ENCODE measurements at regions not wholly inside any gene's neighbourhood (a gene's known extent, or its start where the extent isn't known, plus 50 kb on each side); places are given as distances from the start of the nearest gene placed in this dataset.

DNA sequence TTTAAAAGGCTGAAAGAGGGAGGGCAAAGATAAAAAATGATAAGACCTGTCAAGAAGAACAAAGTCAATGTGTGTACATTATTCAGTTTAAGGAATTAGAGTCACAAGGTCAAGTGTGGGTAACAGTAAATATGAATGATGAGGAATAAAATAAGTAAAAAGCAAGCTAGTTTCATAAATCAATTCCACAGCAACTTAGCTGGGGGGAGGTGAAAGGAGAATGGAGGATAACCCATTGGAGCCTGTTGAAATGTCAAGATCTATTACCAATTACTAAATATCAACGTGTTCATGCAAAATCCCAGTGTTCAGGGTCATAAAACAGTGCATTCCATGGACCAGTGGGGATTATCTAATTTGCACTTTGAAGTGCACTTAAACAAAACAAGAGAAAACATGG lies 242.9 kb downstream of the TBX18 start:
- DNase-seq, result peak in 1 of 3 experiments; percentile 29

DNA sequence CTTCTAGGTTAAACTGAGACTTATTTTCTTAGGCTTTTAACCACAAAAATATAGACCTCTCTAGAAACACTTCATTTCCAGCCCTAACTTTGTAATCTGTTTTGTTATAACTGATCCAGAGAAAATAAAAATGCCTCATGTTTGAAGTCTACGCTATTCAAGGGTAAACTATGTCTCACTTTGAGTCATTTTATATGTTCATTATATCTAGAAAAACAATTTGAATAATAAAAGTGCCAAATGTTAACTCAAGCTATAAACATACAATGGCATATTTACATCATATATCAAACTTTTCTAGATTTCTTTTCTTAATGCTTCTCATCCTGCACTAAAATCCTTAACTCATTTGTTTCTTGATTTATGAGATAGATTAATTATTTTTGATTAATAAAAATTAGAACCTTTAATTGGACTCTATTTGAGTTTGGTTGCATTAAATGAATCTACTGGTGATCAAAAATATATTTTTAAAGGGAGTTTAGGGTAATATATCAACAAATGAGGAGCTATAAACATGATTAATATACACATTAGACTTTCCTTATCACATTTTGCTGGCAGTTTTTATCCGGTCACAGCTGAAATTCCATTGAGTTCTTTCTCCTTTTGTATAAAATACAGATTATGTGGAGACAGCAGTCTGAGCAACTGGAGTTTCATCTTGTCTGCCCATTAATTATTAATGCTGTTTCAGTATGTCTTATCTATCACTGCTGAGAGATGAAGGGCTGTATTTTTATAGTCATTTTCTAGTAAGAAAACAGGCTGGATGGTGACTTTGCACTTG lies 246.5 kb downstream of the TBX18 start:
- no peak for DNase-seq

DNA sequence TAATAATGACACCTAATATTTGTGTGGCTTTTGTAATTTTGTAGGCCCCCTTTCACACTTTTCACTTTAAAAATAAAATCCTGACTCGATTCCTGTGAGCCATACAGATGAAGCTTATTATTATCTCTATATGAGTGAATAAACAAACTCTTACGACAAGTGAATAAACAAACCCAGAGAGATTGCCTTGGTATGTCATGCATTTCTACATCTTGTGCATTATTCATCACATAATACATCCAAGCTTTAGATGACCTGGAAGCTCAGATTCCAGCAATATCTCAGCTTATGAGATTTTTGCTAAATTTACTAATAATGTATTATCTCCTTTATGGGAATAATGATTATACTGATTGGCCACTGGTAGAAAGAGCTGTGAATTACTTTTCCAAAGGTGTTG lies 248.2 kb downstream of the TBX18 start:
- DNase-seq, result no peak

DNA sequence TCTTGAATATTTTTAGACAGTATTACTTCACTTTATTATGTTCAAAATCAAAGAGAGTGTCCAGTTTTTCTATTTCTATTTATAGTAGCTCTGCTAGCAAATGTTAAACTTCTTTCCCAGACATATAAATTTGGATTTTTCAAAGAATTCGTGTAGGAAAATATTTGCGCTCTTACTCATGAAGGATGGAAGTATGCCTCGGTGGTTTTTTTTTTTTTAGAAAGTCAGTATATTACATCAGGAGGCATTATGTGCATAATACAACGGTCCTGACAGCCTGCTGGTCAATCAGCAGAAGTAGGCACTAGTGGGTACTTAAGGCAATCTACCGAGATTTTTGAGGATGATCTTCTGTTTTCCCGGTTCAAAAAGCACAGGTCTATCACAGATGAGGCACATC lies 249.3 kb downstream of the TBX18 start:
- DNase-seq, result no peak

DNA sequence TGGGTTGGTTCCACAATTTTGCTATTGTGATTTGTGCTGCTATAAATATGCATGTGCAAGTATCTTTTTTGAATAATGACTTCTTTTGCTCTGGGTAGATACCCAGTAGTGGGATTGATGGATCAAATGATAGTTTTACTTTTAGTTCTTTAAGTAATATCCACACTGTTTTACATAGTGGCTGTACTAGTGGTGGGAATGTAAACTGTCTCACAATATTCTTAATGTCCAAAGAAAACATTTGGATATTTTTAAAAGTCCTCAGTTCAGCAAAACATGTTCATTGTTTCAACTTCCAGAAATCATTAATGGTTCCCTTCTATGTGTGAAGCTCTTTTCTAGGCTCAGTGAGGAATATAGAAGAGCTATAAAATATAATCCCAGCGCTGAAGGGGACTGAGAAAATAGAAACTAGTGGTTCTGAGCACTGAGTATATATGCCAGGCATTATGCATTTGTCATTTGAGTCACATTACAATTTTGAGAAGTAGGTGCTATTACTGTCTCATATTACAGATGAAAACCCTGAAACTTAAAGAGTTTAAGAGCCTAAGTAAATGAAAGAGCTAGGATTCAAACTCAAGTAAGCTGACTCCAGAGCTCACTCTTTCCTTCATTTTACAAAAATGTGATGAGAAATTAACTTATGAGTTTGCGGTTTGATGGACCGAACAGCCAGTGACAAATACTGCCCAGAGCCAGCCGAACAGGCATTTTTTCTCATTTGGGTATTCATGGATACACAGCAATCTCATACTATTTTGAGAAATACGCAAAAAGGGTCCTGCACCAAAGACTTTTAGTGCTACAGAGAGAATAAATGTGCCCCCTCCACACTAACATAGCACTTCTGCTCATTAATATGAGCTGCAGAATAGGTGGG lies 250.1 kb downstream of the TBX18 start:
- no peak for DNase-seq

DNA sequence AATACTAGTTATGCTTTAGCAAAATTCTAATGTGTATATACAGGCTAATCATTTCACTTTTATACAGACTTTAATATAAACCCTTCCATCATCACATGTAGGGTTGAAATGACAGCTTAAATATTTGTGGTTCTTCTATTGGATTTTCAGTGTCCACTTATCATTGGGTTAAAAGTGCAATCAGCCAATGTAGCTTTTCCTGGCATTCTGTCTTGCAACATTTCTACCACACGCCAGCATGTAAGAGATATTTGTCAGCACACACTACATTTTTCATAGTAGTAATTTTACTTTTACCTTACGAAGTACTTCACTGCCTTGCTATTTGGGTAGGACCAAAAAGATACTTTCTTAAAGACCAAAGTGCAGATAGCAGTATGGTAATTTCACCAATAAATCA lies 252.0 kb downstream of the TBX18 start:
- DNase-seq, result no peak

DNA sequence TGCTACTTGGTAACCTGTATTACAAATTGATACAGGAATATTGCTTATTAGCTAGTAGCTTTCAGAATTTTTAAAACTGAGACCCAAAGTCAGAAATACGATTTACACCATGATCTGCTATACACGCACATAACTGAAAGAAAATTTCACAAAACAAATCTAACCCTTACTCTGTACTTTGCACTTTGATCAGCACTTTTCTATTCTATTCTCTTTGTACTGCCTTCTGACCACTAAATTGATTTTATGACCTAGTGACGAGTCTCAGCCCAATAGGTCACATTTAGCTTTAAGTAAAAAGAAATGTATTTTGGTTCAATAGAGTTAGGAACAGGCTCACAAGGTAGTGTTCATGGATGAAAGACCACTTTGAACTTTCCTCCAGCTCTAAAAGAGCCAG lies 252.5 kb downstream of the TBX18 start:
- DNase-seq, result no peak

DNA sequence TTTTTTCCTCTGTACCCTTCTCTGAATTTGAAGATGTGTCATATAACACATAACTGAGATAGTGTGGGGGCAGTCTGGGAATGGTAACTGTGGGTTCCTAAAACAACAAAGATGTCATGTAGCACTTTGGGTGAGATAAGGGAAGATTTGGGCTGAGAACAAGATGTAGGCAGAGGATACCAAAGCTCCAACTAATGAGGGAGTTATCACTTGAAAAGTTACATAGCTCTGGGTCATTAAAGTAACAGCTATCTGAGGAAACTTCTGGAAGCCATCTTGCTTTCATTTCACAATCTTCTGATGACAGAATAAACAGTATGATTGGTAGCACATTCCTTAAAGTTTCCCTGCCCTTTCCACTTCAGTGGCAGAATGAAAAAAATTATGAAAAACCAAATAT lies 255.4 kb downstream of the TBX18 start:
- no peak for DNase-seq

DNA sequence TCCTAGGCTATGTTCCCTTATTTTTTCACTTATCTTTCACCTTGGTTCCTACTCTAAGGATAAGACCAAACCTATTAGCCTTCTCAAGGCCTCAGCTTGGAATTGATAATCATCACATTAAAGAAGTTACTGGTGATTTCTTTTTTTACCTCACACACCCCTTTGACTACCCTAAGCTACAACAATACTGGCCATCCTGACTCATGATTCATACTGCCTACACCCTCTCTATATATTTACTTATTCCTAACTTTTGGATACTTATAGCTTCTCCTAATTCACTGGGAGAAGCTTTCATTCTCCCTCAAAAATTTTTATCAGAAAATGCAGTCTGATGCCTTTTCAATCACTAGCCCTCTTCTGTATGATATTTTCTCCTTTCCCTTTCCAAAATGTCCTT lies 256.1 kb downstream of the TBX18 start:
- DNase-seq, result no peak

DNA sequence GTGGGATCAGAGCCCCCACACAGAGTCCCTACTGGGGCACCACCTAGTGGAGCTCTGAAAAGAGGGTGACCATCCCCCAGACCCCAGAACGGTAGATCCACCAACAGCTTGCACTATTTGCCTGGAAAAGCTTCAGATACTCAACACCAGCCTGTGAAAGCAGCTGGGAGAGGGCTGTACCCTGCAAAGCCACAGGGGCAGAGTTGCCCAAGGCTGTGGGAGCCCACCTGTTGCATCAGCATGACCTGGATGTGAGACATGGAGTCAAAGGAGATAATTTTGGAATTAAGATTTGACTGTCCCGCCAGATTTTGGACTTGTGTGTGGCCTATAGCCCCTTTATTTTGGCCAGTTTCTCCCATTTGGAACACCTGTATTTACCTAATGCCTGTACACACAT lies 260.4 kb downstream of the TBX18 start:
- DNase-seq, result no peak

DNA sequence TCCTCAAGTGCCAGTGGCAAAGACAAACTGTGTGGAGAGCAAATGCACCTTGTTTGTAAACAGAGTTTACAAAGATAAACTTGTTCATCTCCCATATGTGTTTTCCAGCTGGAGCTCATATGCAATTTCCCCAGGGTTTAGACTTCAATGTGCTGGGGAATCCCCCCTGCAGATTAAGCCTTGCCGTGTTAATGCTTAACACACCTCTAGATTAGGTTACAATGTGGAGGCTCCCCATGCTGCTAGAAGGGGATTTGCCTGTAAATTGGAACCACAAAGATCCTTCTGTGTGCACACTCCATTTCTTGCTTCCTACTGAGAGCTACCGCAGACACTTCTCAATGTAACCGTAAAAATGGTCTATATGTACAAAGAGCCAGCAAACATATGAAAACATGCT lies 263.1 kb downstream of the TBX18 start:
- DNase-seq, result no peak

DNA sequence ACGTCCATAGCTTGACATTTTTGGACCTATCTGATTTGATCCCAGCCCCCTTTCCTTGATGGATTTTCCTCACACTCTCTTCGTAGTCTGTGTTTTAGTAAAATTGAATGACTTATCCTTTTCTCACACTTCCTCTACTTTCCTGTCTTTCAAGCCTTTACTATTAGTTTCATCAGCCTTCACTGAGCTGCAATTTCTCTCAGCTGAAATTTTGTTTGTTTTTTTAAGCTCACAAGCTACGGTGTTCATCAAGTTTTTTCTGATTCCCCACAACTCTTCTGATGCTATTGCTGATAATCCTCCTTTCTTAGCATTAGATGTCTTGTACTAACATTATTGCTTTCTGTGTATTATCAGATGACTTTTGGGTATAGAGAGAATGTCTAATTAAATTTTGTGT lies 263.7 kb downstream of the TBX18 start:
- DNase-seq, result no peak

DNA sequence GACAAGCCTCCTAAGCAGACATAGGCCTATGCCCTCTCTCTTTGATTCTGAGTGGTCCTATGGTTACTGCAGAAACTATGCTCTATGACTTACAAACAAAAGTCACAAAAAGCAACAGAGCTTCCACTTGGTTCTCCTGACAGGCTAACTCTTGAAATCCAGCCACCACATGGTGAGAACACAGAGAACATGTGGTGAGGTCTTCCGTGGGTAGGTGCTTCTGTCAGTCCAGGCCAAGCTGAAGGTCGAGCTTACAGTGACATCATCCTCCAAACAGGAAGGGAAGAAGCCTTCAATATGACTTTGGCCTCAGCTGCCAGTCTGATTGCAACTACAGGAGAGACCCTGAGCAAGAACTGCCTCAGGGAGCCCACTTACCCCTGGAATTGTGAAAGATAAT lies 265.5 kb downstream of the TBX18 start:
- no peak for DNase-seq

DNA sequence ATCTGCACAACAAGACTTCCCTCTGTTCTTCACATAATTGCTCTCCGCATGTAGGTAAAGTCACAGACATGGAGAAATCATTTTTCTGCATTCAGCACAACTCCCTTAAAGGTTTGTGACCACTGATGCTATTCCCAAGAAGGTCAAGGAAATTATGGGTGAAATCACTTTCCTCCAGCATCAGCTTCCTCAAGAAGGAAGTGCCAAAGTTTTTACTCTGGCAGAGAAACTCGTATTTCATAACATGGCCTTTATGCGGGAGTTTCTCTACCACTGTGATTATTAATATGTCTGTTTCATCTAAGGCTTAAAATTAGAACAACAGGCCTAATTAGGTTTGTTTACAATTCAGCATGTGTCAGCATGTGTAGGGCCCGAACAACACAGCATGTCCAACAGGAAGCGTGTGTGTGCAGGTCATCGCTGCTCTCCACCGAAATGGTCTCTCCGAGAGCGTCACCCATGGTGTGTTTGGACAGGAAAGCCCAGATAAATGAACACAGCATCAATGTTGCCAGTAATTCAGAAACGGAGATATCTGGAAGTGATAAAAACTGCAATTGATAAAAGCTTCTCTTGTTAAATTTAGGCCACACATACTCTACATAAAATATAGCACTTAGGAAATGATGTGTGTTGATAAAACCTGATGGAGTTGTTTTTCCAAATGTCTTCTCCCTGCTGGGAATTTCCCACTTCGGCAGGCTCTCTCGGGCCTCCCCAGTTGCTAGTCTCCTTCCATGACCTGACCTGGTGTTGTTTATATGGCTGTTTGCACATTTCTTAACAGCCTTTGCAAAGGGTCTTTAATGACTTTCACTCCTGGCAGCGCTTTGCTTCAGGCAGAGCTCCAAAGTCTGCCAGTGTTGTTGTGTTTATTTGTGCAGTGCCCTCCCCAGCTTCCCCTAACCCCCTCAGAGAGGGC lies 265.1 kb upstream of the CEP162 start:
- no peak for DNase-seq

DNA sequence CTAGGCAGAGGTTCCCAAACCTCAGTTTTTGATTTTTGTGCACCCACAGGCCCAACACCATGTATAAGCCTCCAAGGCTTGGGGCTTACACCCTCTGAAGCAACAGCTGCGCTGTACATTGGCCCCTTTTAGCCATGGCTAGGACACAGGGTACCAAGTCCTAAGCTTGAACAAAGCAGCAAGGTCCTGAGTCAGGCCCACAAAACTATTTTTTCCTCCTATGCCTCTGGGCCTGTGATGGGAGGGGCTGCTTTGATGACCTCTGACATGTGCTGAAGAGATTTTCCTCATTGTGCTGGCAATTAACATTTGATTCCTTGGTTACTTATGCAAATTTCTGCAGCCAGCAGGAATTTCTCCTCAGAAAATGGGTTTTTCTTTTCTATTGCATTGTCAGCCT lies 262.2 kb upstream of the CEP162 start:
- no peak for DNase-seq

DNA sequence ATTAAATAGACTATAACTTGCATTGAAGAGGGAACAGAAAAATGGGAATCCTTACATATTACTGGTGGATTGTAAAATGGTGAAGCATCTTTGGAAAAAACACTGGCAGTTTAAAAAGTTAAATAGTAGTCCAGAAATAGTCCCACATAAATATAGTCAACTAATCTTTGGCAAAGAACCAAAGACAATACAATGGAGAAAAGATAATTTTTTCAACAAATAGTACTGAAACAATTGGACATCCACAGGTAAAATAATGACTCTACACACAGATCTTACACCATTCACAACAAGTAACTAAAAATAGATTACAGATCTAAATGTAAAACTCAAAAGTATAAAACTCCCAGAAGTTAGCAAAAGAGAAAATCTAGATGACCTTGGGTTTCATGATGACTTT lies 259.1 kb upstream of the CEP162 start:
- no peak for DNase-seq

DNA sequence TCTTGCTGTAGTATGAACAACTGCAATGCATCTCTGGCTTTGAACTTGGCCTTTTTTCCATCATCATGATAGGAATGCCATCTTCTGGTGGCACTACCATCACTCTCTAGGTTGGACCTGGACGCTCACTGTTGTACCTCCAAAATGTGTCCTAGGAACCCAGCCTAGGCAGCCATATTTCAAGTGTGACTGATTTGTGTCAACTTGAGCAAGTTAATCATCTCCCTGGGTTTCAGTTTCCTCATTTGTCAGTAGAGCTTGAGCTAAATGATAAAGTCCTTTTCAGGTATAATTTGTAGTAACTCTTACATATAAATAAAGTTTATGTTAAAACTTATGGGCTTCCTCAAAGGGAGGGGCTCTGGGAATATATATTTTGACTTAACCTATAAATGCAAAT lies 241.7 kb upstream of the CEP162 start:
- no peak for DNase-seq

DNA sequence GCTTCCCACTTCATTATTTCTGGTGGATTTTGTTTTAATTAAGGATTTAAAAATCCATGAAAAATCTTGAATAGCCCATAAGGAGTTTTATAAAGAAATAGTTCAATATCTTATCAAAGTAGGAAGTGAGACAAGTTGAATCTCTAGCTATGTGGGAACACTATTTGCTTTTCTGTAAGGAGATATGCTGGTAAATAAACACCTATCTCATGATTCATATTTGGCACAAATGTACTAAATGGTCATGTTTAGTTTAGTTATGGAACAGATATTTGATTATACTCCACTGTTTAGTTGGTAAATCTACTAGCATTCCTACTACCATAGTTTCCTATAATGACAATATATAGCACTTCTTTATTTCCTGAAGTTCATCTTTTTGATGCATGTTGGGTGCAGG lies 239.9 kb upstream of the CEP162 start:
- DNase-seq, result no peak

DNA sequence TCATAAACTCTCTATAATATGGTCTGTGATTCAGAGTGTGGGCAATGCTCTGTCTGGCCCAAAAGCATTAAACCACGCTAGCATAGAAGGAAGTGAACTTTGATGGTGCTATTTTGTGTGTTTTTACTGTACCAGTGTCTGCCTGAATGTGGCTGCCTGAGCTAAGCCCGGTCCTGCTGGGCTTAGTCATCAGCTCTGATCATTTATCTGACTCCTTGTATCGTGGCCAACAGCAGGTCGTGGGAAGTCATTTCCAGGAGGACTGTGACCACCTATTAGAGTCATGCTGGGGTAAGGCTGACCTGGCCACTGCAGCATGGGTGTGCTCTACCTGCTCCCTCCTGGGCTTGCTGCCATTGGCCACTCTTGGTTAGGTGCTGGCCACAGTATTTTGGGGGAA lies 239.1 kb upstream of the CEP162 start:
- no peak for DNase-seq

DNA sequence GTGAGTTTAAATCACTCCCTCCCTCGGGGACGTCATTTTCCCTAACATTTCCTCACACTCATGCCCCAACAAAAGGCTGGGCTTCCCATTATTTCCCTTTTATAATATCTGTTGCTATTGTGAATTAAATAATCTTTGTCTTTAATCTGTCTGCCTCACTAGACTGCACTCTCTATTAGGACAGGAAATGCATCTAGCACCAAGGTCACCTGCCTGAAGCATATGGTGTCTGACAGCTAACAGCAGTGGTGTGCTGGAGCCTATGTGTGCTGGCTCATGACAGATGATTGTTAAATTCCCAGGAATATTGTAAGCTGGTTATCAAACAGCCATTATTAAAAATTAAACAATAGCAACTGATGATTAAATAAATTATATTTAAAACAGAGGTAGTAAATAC lies 237.0 kb upstream of the CEP162 start:
- no peak for DNase-seq

DNA sequence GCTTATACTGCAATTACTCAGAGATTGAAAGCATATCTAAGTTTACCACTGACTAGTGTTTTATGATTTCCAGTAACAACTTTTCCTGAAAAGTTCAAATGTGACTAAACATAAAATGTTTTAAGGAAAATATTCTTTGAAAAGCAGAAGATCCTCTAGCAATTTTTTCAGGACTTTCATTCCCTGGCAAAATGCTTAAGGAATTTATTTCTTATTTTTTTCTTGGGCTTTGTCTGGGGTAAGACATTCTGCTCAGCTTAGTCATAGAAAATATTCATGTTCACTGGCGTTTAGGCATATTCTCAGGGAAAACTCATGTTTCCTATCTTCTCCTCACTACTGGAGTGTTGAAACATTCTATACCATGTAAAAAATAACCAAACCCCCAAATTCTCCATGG lies 235.3 kb upstream of the CEP162 start:
- DNase-seq, result no peak

DNA sequence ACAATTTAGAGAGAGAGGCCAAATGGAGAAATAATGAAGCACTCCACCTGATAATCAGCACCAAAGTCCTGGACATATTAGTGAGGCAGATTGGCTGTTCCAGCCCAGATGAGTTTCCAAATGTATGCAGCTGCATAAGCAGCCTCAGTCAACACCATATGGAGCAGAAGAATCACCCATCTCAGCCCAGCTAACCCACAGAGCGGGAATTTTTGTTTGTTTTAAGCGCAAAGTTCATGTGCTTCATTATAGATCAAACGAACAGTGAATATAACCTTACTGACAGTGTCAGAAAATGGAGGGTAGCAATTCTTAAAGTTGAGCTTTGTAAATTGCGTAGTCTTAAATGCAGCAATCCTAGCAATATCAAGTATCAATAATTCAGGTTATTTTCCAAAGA lies 234.0 kb upstream of the CEP162 start:
- no peak for DNase-seq

DNA sequence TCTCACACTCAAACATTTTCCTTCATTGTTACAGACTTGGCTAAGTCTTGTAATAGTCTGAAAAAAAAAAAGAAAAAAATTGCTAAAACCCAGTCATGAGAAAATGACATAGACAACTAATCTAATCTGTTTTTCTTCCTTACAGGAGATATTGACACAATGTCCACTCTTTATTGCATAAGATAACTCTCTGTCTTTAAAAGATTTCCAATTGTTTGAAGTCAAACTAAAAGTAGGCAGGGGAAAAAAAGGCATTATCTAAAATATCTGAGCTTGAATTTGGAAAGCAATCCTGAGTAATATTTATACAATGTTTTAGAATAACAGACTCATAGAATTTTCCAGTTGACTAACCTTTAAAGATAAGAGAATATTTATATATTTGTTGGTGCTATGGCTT lies 233.0 kb upstream of the CEP162 start:
- no peak for DNase-seq
